Cerebellar cortex (tissue), 1 donor: ENCODE measurements at regions not wholly inside any gene's neighbourhood (a gene's known extent, or its start where the extent isn't known, plus 50 kb on each side); places are given as distances from the start of the nearest gene placed in this dataset.

Experiments used
- DNase-seq: peaks from one replicate; pipeline ENCODE4 v3.0.0-alpha.2; 2015; ENCODE audit warnings: low spot score

GRCh38 chr16:9523994-9524393, 432.6 kb downstream of the HAPSTR1 start:
- no peak for DNase-seq

GRCh38 chr16:9525037-9525436, 433.6 kb downstream of the HAPSTR1 start:
- DNase-seq = no peak

- DNase-seq = no peak
Measured at GRCh38 chr16:9526791-9527190, 435.3 kb downstream of the HAPSTR1 start.

- no peak for DNase-seq
Measured at GRCh38 chr16:9527976-9528375, 436.5 kb downstream of the HAPSTR1 start.

- no peak for DNase-seq
Measured at GRCh38 chr16:9528511-9529079, 437.2 kb downstream of the HAPSTR1 start.

- no peak for DNase-seq
Measured at GRCh38 chr16:9533042-9533441, 441.6 kb downstream of the HAPSTR1 start.

- no peak for DNase-seq
Measured at GRCh38 chr16:9534759-9535158, 443.3 kb downstream of the HAPSTR1 start.

- DNase-seq = no peak
Measured at GRCh38 chr16:9536905-9537304, 445.5 kb downstream of the HAPSTR1 start.

- DNase-seq = no peak
Measured at GRCh38 chr16:9539346-9539745, 447.9 kb downstream of the HAPSTR1 start.

- no peak for DNase-seq
Measured at GRCh38 chr16:9541723-9542122, 450.3 kb downstream of the HAPSTR1 start.

GRCh38 chr16:9542165-9542755, 450.8 kb downstream of the HAPSTR1 start:
- no peak for DNase-seq

GRCh38 chr16:9545522-9546437, 454.3 kb downstream of the HAPSTR1 start:
- DNase-seq = no peak

- no peak for DNase-seq
Measured at GRCh38 chr16:9546438-9546786, 455.0 kb downstream of the HAPSTR1 start.

- no peak for DNase-seq
Measured at GRCh38 chr16:9549487-9549886, 458.0 kb downstream of the HAPSTR1 start.

- DNase-seq = no peak
Measured at GRCh38 chr16:9555051-9555450, 463.6 kb downstream of the HAPSTR1 start.

GRCh38 chr16:9556949-9557665, 465.7 kb downstream of the HAPSTR1 start:
- DNase-seq = no peak

- DNase-seq = no peak
Measured at GRCh38 chr16:9557713-9558112, 466.3 kb downstream of the HAPSTR1 start.

- no peak for DNase-seq
Measured at GRCh38 chr16:9566099-9566498, 474.7 kb downstream of the HAPSTR1 start.

GRCh38 chr16:9567666-9568065, 476.2 kb downstream of the HAPSTR1 start:
- no peak for DNase-seq

GRCh38 chr16:9568261-9568660, 476.8 kb downstream of the HAPSTR1 start:
- DNase-seq = no peak

- DNase-seq = no peak
Measured at GRCh38 chr16:9570521-9570920, 479.1 kb downstream of the HAPSTR1 start.

- DNase-seq = no peak
Measured at GRCh38 chr16:9578459-9578858, 487.0 kb downstream of the HAPSTR1 start.

- DNase-seq = no peak
Measured at GRCh38 chr16:9580025-9580424, 488.6 kb downstream of the HAPSTR1 start.
